SH-SY5Y (cell line): ENCODE measurements at regions not wholly inside any gene's neighbourhood (a gene's known extent, or its start where the extent isn't known, plus 50 kb on each side); places are given as distances from the start of the nearest gene placed in this dataset.

Source experiments
- GATA2 ChIP-seq: IDR thresholded peaks from 2 replicates; pipeline ENCODE4 v1.6.1; 2011; ENCODE audit warnings: mild to moderate bottlenecking, low read depth, low read length
- GATA3 ChIP-seq: IDR thresholded peaks from 2 replicates; pipeline ENCODE4 v1.6.1; 2011; ENCODE audit warnings: low read depth, mild to moderate bottlenecking, low read length, moderate library complexity

DNA sequence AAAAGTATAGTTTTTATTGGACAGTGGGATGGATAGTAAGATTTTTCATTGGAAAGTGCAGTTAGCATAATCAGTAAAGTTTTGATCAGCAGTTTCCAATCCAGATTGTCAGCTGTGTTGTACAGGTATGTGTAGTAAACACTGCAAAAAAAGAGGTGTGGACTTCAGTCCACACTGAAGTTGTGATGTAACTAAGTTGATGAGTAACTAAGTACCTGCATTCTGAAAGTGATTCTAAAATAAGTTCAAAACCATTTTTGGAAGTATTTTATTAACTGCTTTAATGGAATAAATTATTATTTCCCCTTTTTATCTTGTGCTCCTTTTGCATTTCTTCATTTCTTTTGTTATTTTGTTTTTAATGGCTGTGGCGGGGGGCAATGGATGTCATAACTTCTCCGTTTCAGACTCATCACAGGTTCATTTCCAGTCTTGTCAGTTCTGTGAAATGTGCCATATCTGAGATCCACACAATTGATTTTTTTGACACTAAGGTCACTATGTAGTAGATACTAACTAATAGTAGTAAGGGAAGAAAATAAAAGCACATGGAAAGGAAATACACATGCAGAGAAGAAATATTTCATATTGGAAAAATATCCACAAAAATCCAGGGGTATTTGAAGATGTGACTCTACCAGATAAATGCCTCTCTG lies 247.5 kb downstream of the GABRG1 start:
- TF ChIP-seq GATA3 (no peak), GATA2 (no peak)

DNA sequence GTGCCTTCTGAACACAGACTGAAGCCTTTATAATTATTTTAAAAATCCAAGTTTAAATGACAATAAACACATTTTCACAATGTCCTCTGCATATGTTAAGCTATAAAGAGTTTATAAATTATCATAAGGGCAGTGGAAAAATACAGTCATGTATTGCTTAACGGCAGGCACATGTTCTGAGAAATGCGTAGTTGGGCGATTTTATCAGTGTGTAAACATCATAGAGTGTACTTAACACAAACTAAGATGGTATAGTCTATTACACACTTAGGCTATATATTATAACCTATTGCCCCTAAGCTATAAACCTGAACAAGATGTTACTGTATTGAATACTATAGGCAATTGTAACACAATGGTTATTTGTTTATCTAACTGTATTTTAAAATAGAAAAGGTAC lies 254.7 kb downstream of the GABRG1 start:
- no peak for TF ChIP-seq GATA3
- no peak for TF ChIP-seq GATA2

DNA sequence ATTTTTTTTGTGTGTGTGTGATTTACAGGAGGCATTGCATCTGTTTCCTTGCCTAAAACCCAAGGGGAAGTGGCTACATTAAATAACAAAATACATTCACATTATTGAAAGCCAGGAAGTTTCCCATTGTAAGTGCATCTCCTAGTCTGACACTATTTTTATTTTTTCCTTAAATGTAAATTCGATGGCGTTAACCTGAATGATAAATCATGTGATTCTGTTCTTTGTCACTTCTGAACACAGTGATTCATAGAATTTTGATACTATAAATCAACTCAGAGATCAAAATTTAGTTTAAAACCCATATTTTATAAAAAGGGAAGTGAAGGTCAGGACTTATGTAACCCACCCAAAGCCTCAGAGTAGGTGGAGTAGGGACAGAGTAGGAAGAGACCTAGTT lies 258.1 kb downstream of the GABRG1 start:
- TF ChIP-seq GATA2 (no peak), GATA3 (no peak)

DNA sequence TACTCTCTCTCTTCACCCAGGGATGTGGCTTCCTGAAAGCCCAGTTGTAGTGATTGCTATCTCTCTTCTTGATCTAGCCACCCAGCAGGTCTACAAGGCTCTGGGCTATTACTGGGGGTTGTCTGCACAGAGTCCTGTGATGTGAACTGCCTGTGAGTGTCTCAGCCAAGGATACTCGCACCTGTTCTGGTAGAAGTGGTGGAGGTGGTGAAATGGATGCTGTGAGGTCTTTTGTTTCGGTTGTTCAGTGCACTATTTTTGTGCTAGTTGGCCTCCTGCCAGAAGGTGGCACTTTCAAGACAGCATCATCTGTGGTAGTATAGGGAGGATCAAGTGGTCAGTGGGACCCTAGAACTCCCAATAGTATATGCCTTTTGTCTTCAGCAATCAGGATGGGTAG lies 268.0 kb downstream of the GABRG1 start:
- TF ChIP-seq GATA3 (no peak), GATA2 (no peak)

DNA sequence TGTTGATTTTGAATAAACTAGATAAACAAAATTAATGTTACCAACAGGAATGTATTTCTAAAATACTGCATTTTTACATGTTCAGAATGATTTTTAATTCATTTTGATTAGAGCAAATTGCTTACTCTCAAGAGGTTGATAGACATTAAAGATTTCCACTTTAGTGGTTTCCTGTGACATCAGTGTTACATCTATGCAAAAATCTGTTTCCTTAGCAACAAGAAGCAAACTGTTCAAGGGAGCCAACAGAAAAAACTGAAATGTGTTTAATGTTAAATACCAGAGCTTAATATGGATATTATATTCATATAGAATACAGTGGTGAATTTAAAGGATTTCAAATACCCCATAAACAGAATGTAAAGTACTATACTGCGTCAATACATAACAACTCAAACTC lies 277.8 kb downstream of the GABRG1 start:
- TF ChIP-seq GATA3 (no peak), GATA2 (no peak)

DNA sequence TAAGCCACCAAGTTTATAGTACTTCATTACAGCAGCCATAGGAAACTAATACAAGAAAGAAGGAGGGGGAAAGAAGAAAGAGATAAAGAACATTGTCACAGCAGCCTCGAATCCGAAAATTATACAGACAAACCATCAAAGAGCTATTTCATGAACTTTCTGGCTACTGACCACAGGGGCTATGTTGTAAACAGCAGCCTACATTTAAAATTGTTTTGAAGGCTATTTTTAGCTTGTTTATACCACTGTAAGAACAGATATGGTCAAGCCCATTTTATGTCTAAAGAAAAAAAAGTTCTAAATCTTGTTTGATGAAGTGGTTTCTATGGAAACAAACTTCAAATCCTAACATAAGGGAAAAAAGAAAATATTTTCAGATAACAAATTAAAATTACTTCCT lies 282.1 kb downstream of the GABRG1 start:
- TF ChIP-seq GATA2 = no peak
- no peak for TF ChIP-seq GATA3

DNA sequence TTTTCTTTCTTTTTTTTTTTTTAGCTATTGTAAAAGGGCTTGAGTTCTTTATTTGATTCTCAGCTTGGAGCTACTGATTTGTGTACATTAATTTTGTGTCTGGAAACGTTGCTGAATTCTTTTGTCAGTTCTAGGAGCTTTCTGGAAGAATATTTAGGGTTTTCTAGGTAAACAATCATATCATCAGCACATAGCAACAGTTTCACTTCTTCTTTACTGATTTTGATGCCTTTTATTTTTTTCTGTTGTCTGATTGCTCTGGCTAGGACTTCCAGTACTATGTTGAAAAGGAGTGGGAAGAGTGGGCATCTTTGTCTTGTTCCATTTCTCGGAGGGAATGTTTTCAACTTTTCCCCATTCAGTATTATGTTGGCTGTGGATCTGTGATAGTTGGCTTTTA lies 292.2 kb downstream of the GABRG1 start:
- TF ChIP-seq GATA3 (no peak), GATA2 (no peak)

DNA sequence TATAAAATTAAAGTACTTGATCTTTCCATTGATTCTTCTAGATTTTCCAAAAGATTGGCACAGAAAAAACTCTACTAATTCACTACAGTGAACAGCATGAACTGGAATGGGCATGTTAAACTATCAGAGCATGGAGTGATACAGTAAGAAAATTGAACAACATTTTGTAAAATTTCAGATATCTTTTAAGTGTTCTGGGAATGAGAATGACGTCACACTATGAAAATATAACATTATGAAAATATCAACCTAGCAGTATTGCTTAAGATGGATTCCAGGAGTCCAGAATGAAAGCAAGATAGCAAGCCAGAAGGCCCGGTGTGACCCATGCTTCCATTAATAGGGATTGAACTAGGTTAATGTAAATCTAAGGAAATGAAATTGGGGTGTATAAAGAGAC lies 319.9 kb downstream of the GABRG1 start:
- no peak for TF ChIP-seq GATA2
- TF ChIP-seq GATA3 = no peak

DNA sequence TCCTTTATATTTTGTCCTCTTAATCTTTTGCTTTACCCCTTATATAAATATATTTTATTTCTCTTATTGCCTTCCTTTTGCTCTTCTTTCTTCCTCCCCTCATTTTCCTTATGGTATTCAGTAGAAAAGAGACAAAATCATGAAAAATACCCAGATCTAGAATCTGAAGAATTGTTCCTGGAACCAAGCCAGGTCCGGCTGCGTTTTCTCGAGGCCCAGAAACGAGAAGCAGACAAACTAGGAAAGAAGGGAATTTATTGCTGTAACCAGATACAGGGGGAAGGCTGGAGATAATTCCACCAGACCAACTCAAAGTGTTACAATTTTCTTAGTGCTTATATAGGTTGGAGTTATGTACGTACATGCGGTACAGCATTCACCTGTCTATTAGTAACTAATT lies 328.7 kb downstream of the GABRG1 start:
- TF ChIP-seq GATA3 = no peak
- TF ChIP-seq GATA2 = no peak

DNA sequence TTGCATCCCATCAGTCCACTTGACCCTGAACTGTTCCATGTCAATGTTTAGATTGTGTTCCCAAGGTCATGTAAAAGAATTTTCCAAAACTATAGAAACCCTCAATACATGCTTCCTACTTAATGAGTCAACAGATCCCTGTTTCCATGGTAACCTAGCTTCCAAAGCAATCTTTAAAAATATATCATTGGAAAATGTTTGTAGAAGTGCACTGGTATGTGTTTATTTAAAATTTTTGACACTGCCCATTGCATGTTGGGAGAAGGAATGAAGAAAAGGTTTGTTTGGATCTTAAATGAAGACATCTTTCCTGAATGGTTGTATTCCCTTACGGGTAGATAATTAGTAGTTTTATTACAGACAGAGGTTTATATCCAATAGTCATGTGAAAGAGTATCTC lies 345.3 kb downstream of the GABRG1 start:
- no peak for TF ChIP-seq GATA3
- TF ChIP-seq GATA2 = no peak

DNA sequence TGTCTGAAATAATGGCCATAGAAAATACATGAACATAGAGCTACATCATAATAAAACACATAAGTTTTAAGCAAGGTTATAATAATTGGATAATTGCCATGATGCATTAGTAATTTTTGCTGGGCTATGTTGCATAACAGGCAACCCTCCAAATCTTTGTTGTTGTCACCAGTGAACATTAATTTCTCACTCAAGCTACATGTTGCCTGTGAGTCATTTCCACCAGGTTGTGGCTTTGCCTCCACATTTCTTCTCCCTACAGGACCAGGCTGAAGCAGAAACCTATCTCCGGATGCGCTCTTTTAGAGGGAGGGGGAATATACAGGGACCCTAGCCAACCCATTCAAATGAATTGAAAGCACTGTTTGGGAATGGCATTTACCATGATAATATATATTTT lies 347.7 kb downstream of the GABRG1 start:
- TF ChIP-seq GATA3 (no peak), GATA2 (no peak)

DNA sequence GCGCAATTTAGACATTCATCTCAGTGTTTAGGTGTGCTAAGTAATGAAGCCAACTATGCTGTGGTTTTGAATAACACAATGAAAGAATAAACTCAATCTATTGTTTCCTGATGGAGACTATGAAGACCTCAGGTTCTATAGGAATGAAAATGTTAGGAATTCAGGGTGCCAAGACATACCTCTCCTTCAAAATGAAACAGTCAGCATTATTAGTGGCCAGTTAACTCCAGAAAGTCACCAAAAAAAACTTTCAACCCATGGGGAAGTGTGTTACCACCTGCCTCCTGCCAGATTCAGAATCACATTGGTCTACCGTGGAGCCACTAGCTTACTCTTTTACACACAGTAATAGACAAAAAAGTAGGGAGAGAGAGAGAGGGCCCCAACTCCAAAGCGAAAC lies 352.9 kb downstream of the GABRG1 start:
- no peak for TF ChIP-seq GATA2
- no peak for TF ChIP-seq GATA3

DNA sequence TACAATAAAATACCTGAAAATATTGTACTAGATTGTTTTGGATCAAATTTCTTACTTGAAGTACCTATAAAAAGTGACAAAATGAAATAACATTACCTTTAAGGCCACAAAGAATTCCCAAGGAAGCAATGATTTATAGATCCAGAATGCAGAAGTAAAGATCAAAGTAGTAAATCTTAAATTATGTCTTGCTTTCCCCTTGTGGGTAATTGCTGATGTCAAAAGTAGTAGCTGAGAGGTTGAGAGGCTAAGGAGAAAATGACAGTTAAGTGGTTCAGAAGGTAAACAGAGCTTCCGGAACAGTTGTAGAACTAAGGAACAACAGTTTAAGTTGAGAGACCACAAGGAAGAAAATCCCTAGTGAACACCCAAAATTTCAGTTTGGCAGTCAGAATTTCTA lies 358.3 kb downstream of the GABRG1 start:
- no peak for TF ChIP-seq GATA2
- no peak for TF ChIP-seq GATA3

DNA sequence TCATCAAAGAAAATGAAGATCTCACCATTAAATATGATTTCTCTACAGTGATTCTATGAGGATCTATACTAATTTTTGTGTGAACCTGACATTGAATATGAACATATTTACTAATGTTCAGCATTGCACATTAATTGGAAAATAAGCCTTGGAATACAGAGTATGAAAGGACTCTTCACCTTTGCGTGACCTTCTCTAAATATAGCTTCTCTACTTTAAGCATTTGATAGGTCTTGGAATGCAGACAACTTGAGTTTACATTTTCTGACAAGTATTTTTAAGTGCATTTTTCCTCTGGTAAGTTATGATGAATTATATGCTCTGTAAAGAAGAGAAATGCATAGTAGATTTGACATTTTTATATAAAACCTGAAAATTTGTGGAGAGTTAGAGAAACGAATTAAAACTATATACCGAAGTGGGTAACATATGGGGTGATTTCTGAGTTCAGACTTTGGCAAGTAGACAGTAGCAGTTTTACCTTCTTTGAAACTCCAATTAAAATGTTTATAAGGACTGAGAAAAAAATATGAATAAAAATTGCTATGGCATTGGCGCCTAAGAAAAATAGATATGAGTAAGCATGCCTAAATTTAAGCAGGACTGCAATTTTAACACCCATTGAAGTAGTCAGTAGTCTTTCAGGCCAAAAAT lies 371.9 kb downstream of the GABRG1 start:
- TF ChIP-seq GATA3 = no peak
- no peak for TF ChIP-seq GATA2

DNA sequence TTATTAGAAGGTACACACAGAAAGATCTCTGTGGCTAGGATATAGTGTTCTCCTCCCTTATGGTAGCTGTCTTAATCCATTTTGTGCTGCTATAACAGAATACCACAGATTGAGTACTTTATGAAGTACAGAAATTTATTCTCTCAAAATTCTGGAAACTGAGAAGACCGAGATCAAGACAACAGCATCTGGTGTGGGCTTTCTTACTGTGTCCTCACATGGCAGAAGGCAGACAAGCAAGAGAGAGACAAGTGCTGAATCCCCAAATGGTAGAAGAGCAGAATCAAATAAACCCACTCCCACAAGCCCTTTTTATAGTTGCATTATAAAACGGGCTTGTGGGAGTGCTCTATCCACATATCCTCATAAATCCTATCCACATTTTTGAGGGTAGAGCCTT lies 373.1 kb downstream of the GABRG1 start:
- TF ChIP-seq GATA3 (no peak), GATA2 (no peak)

DNA sequence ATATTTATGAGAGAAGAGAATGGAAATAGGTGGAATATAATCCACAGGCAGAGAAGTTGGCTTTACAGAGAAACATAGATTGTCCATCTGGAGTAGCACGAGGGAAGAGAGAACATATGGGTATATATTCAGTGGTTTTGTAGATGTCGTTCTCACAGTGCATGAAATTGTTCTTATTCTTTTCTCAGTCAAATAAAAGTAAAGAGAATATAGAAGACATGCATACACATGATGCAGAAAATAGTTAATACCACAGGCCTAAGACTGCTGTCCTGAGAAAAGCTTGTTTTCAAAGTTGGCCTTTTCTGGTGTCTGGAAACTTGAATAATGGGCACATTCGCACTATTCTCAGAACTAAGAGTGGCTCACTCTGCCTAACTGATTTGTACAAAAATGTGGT lies 378.1 kb downstream of the GABRG1 start:
- no peak for TF ChIP-seq GATA3
- TF ChIP-seq GATA2 = no peak

DNA sequence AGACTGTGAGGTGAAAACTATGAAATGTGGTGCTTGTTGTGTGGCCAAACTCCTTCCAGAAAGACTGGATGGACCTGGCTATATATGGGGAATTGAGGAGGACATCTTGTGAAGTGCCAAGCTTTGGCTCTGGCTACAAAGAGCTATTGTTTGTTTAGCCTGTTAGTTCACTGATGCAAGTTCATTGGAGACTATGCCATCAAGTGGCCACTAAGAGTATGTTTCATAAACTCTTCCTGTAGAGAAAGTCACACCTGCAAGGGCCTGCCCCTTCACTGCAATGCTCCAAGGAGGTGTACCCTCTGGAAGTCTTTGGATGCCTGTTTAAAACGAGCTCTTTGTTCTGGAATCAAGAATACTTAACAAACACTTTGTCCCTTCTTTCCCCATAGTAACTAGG lies 382.0 kb downstream of the GABRG1 start:
- TF ChIP-seq GATA3 (no peak), GATA2 (no peak)
